NCI-H446 treated with DMSO at 0.1 percent for 48 hours (cell line): ENCODE measurements at regions not wholly inside any gene's neighbourhood (a gene's known extent, or its start where the extent isn't known, plus 50 kb on each side); places are given as distances from the start of the nearest gene placed in this dataset.
"Not testable (repeated sequence)": the region's sequence is repeated elsewhere in the genome, so short reads cannot be mapped to it uniquely, and the experiment has no call there.

ENCODE experiments used
- DNase-seq: peaks from one replicate; lab custom pipeline; 2025; lab: John Stamatoyannopoulos, UW

DNA sequence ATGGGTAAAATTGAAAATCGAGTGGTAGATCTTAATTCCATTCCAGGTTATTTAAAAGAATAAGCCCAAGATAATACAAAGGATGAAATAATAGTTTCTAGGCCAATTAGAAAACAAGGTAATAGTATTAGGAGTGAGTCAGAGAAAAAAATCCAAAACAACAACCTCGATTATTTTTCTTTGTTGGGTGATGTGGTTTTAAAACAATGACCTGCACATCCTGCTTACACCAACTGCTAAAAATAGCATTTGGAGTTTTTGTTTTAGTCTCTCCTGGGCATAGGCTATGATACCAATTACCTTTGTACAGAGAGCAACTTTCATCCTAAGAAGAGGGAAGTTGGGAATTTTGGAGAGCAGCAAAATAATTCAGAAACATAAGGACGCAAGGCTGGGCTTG is 101.7 kb upstream of the MYO10 start:
- DNase-seq = no peak

DNA sequence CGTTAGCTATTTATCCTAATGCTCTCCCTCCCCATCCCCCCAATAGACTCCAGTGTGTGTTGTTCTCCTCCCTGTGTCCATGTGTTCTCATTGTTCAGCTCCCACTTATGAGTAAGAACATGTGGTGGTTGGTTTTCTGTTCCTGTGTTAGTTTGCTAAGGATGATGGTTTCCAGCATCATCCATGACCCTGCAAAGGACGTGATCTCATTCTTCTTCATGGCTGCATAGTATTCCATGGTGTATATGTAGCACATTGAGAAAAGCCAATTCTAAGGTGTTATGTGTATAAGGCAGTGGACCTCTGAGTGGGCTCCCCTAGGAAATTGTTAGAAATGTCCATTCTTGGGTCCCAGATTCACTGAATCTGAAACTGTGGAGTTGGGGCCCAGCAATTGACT is 103.1 kb upstream of the MYO10 start:
- no peak for DNase-seq

DNA sequence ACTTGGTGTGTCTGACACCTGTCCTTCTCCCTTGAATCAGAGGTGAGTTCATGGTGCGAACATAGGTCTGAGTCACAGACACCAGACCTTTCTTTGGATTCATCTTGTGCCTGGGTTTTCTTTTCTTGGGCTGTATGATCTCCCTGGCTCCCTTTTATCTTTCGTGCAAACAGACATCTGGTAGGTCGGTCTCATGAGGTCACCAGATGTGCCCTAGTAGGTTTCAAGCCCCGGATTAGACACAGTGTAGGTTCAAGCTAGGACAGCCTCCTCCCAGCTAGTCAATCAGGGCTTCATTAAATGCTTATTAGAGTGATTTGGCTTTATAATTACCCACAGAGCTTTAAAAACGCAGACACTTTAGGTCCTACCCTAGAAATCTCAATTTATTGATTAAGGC is 106.0 kb upstream of the MYO10 start:
- no peak for DNase-seq

DNA sequence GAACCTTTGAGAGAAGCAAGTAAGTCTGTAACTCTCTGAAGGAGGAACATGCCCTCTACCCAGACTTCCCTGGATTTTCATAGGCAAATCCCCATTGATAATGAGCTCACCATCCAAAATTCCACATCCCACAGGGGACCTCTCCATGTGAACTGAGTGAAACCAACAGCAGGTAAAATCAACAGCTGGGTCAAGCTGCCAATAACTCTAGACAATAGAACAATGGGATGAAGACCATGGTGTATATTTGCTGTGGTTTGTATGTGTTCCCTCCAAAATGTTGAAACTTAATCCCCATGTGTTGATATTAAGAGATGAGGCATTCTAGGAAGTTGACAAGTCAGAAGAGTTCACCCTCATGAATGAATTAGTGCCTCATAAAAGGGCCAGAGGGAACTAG is 110.2 kb upstream of the MYO10 start:
- no peak for DNase-seq

DNA sequence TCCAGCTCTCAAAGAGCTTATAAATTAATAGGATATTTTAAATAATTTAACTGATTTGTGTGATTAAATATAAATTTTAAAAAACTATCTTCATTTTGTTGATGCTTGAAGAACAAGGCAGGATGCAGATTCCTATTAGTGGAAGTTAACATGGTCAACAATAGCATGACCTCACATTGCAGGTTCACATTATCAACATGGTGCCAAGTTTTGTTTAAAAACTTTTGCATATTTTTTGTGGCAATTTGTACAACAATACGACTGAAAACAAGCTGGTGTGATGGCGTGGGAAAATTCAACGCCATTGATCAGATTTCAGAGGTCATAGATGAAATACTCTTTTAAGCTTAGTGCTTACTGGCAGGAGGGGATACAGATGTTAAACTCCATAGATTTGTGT is 114.1 kb upstream of the MYO10 start:
- DNase-seq = no peak

DNA sequence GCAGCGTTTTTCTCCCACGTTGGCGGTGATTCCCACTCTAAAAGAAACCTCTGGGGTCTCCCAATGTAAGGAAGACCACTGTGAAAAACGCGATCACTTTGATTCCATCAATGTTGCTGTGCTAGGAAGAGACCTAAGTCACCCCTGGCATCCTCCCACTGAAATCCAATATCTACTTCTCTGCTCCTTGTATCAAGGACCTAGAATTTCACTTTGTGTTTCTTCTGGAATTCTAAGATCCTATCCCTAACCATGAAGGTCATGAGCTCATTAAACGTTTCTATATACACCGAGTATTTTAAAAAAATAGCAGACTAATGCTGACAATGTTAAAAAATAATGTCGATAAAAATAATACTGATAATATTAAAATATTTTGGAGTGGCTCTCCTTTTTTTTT is 118.8 kb upstream of the MYO10 start:
- no peak for DNase-seq

DNA sequence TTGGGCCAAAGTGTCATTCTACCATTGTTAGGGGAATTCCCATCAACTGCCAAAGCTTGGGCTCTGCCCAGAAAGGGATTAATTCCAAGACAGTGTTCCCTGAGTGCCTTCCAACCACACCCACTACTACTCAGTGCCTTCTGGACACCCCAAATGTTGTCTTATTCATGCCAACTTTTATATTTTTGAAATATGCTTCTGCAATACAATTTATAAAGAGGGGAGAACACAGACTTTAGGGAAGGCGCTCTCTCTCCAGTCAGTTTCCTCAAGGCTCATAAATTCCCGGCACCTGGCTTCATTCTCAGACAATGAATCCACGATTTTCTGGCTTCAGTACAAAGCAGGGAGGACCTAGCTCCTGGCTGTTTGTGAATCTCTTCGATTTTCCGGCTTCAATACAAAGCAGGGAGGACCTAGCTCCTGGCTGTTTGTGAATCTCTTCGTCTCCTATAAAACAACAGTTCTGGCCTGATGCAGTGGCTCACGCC is 120.1 kb upstream of the MYO10 start:
- DNase-seq = peak; percentile 97

DNA sequence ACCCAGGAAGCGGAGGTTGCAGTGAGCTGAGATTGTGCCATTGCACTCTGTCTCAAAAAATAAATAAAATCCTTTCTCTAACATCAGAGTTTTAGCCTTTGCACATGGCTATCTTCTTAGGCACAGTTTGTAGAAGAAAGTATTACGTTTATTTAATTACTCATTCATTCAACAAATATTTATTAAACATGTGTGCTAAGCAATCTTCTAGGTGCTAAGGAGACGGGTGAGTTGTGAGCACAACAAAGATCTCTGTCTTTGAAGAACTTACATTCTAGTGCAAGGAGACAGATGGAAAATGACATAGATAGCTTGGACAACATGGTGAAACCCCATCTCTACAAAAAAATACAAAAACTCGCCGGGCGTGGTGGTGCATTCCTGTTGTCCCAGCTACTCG is 122.3 kb upstream of the MYO10 start:
- DNase-seq = no peak

DNA sequence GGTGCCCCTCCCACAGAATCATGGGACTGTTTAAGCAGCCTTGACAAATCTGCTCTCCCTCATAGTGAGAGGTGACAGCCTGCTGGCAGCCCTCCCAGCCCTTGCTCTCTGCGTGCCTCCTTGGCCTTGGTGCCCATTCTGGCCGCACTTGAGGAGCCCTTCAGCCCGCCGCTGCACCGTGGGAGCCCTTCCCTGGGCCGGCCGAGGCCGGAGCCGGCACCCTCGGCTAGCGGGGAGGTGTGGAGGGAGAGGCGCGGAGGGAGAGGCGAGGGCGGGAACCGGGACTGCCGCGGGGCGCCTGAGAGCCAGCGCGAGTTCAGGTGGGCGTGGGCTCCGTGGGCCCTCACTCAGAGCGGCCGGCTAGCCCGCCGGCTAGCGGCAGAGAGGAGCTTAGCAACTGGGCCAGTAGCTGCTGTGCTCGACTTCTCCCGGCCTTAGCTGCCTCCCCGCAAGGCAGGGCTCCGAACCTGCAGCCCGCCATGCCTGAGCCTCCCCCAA is 125.9 kb upstream of the MYO10 start:
- DNase-seq = no peak

DNA sequence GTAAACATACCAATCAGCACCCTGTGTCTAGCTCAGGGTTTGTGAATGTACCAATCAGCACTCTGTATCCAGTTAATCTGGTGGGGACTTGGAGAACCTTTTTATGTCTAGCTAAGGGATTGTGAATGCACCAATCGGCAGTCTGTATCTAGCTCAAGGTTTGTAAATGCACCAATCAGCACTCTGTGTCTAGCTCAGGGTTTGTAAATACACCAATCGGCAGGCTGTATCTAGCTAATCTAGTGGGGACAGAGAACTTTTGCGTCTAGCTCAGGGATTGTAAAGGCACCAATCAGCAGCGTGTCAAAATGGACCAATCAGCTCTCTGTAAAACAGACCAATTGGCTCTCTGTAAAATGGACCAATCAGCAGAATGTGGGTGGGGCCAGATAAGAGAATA is 126.7 kb upstream of the MYO10 start:
- not testable (repeated sequence) for DNase-seq

DNA sequence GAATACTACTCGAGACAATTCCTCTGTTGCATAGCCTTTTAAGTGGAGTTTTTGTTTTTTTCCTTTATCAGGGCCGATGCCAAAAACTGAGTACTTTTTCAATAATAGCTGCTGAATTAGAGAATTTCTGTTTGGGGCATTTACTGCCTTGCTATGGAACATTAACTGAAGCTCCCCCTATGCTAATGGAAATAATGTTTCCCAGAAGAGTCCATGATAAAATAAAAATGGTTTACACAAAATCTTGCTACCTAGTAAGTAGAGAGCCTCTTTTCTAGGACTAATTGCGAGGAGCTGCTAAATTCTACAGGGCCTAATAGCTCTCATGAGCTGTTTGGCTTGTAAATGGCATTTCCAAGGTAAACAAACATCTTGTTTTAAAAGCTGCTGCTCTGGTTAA is 128.2 kb upstream of the MYO10 start:
- DNase-seq = no peak

DNA sequence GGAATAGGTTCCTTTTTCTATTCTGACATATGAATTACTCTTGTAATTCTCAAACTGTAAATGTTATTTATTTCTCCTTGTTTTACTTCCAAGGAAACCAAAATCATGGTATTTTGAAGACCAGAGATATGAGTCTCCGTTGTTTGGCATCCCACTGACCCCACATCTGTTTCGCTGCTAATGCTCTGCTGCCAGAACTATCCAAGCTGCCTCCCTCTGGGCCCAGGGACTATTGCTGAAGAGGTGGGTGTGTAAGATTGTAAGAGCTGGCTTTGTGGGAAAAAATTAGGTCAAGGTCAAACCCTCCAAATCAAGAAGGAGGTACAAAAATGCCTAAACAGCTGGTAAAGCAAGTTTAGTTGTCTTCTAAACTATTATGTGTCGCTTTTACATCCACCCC is 129.4 kb upstream of the MYO10 start:
- DNase-seq = no peak

DNA sequence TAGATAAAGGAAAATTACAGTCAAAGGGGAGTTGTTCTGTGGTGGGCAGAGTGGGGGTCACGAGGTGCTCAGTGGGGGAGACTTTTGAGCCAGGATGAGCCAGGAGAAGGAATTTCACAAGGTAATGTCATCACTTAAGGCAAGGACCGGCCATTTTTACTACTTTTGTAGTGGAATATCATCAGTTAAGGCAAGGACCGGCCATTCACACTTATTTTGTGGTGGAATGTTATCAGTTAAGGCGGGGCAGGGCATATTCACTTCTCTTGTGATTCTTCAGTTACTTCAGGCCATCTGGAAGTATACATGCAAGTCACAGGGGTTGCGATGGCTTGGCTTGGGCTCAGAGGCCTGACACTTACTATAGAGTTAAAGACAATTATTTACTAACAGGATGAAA is 129.9 kb upstream of the MYO10 start:
- DNase-seq = not testable (repeated sequence)

DNA sequence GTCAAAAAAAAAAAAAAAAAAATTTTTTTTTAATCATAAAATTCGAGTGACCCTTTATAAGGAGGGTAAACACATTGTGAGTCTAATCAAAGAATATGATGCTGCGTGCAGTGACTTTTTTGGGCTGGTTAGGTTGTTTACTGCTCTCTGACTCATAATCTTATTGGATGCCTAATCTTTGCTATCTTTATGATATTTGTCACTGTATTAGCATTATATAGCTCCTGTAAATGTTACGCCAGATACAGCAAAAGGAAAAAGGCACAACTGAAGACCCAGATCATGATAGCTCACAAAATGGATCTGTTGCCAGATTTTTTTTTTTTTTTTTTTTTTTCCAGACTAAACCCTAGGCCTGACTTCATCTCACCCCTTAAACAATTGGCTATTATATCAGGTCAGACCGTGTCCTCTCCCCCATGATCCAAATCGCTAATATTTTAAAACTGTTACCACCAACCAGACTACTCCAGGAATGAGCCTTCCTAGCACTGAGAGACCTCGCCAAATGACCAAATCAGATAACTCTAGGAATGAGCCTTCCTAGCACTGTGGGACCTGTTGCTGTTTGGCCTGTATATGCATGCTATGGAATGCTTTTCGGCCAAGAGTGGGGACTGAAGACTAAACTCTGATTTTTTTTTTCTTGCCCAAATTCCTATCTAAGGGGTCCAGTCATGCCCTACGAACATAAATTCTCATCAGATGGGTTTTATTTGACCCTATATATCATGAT is 131.7 kb upstream of the MYO10 start:
- DNase-seq = no peak

DNA sequence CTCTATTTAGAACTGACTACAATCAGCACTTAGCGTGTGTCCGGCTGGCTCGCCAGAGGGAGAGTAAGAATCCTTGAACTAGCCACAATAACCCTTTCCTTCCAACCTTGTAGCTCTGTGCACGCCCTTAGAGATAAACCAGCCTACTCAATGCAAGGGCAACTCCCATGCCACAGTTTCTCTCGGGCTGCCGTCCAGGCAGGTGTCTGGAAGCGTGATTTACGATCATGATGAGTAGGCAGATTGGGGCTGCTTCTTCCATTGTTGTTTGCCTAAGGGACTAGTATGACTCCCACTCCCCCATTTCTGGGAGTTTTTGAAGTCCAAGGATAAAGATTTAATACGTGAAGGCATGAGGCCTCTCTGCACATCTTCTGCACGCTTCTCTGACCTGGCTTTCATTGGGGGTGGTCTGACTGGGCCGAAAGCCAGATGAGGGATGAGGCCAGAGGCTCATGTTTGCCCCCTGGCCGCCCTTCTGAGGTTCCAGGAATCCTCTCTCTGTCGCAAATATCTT is 134.0 kb upstream of the MYO10 start:
- DNase-seq = peak; percentile 38

DNA sequence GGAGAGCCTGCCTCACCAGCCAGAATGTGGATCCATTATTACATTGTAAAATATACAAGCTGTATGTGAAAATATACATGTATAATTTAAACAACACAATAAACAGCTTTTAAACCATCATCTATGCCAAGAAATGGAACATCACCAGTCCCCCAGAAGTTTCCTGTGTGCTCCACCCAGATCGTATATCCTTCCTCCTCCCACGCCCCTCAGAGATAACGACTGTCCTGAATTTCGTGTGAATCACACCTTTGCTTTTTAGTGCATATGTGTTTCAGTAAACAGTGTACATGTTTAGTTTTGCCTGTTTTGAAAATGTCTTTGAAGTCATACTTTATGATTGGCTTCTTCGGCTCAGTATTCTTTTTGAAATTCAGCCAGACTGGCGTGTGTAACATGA is 134.6 kb upstream of the MYO10 start:
- DNase-seq = no peak

DNA sequence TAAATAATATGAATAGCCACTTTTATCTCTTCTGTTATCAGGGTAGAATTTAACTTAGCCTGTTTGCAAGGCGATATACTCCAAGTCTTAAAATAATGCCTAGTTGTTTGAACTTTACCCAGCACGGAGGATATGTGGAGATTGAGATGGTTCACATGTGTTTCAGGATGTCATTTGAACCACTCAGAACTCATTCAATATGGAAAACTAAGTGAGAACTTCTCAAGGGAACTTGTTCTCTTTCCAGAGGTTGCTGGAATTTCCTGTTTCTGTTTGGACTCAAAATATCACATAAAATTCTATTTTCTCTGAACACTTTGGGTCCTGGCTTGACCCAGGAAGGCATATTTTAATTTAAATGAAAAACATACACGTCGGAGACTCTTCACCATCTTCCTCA is 139.1 kb upstream of the MYO10 start:
- DNase-seq = no peak

DNA sequence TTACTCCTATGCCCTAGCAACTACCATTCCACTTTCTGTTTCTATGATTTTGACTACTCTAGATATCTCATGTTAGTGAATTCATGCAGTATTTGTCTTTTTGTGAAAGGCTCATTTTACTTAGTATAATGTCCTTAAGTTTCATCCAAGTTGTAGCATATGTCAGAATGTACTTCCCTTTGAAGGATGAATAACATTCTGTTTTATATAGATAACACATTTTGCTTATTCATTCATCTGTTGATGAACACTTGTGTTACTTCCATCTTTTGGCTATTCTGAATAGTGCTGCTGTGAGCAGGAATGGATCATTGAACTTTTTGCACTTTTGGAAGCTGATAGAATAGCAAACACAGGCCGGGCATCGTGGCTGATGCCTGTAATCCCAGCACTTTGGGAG is 140.2 kb upstream of the MYO10 start:
- no peak for DNase-seq

DNA sequence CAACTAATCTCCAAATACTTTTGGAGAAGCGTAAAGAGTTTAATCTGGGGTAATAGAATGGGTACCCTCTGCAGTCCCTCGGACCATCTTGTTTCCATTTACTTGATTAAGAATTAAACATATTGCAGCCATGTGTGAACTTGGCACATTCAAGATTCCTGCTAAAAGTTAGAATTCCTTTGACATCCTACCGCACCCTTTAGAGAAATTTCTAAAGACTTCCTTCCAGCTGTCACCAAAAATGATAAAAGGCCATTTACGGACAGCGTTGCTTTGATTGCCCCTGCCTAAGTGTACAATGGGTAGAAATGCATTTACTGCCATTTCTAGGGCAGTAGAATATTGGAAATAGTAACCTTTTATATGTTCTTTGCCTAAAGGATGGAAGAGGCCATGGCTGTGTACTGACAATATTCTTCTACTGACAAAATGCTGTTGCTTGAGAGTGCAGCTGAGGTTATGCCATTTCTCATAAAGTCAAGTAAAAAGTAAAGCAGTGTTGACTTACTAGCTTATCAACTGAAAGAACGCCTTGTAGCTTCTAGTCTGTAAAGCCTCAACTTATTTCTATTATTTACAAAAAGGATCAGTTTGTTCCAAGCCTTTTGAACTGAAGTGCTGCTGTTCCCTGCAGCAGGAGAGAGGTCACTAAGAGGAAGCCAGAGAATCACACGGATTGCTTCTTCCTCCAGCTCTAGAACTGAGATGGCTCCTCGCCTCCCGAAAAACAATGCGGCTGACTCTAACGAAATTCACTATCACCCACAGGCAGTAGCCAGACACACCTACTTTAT is 139.8 kb upstream of the BASP1 start:
- no peak for DNase-seq

DNA sequence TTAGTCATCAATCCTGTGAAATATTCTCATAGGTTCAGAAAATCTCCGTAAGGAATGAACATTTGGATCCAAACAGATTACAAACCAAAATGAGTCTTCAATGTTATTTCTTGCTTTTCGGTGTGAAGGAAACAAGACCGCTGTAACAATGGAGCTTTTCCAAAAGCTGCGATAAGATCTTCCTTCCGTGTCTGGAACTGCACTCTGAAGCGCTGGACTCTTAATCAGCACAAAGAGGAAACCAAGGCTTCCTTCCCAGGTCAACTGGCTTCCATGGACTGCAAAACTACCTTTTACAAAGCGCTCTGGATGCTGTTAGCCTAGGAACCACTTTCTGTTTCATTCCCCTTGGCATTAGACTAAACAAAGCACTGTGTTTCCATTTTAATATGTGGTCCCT is 137.9 kb upstream of the BASP1 start:
- DNase-seq = no peak

DNA sequence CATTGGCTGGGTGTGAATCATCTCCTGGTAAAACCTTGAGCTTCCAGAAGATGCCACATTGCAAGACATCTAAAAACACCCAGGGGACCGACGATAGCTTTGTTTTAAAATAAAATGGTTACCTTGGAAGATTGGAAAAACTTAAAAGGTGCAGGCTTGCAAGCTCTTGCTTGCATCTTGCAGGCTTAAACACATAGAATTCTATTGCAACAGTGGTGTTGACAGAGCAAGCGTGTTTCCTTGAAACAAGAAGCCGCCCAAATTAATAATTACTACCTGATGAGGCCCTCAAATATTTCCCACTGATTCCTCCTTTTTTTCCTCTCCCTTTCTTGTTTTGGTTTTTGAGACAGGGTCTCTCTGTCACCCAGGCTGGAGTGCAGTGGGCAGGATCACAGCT is 137.1 kb upstream of the BASP1 start:
- DNase-seq = no peak

DNA sequence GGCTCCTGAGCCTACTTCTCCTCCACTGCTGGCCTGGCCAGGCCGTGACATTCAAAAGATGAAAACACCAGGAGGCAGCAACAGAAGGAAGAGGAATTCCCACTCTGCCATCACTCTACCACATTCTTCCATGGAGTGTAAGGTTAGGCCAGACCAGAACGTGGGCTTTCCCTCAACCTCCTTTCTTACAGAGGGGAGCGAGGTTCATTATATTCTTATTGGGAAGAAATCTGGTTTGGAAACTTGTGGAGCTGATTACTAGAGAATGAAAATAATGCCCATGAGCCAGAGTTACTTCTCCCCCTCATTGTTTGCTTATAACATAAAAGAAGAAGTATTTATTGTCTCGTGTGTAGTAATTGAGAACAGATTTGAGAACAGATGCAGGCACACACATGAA is 136.3 kb upstream of the BASP1 start:
- DNase-seq = no peak

DNA sequence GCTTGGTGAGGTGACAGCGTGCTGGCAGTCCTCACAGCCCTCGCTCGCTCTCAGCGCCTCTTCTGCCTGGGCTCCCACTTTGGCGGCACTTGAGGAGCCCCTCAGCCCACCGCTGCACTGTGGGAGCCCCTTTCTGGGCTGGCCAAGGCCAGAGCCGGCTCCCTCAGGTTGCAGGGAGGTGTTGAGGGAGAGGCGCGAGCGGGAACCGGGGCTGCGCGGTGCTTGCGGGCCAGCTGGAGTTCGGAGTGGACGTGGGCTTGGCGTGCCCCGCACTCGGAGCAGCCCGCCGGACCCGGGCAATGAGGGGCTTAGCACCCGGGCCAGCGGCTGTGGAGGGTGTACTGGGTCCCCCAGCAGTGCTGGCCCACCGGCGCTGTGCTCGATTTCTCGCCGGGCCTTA is 134.2 kb upstream of the BASP1 start:
- DNase-seq = not testable (repeated sequence)
